Islet precursor cell (in vitro differentiated cells): ENCODE measurements at regions not wholly inside any gene's neighbourhood (a gene's known extent, or its start where the extent isn't known, plus 50 kb on each side); places are given as distances from the start of the nearest gene placed in this dataset.
A peak's percentile ranks its signal among the peaks of the same experiment; 100 is the strongest.

ENCODE experiments used
- DNase-seq: peaks from one replicate; pipeline ENCODE4 v3.0.0-alpha.2; 2018

GRCh38 chr14:55734731-55735130, 154.7 kb downstream of the KTN1 start:
- DNase-seq: no peak

GRCh38 chr14:55739967-55740648, 160.1 kb downstream of the KTN1 start:
- DNase-seq: no peak

GRCh38 chr14:55740649-55740989, 160.6 kb downstream of the KTN1 start:
- DNase-seq: no peak

GRCh38 chr14:55741240-55741639, 161.2 kb downstream of the KTN1 start:
- DNase-seq: no peak

GRCh38 chr14:55743551-55743950, 163.5 kb downstream of the KTN1 start:
- no peak for DNase-seq

- no peak for DNase-seq
Measured at GRCh38 chr14:55744321-55744720, 164.3 kb downstream of the KTN1 start.

GRCh38 chr14:55745906-55746305, 165.9 kb downstream of the KTN1 start:
- no peak for DNase-seq

GRCh38 chr14:55746558-55746957, 166.6 kb downstream of the KTN1 start:
- DNase-seq: peak; percentile 67

GRCh38 chr14:55747186-55747585, 167.2 kb downstream of the KTN1 start:
- no peak for DNase-seq

GRCh38 chr14:55749201-55749812, 169.3 kb downstream of the KTN1 start:
- peak; percentile 77 for DNase-seq

- no peak for DNase-seq
Measured at GRCh38 chr14:55749946-55750345, 169.9 kb downstream of the KTN1 start.

GRCh38 chr14:55752580-55753390, 172.8 kb downstream of the KTN1 start:
- no peak for DNase-seq

GRCh38 chr14:55754471-55754870, 174.5 kb downstream of the KTN1 start:
- DNase-seq: no peak

- no peak for DNase-seq
Measured at GRCh38 chr14:55754871-55755270, 174.9 kb downstream of the KTN1 start.

GRCh38 chr14:55756078-55756477, 176.1 kb downstream of the KTN1 start:
- no peak for DNase-seq

- DNase-seq: no peak
Measured at GRCh38 chr14:55756557-55756956, 176.6 kb downstream of the KTN1 start.

GRCh38 chr14:55758796-55759195, 178.8 kb downstream of the KTN1 start:
- DNase-seq: no peak

- DNase-seq: no peak
Measured at GRCh38 chr14:55760789-55761566, 181.0 kb downstream of the KTN1 start.

GRCh38 chr14:55761651-55762050, 181.6 kb downstream of the KTN1 start:
- no peak for DNase-seq

GRCh38 chr14:55762595-55763232, 182.7 kb downstream of the KTN1 start:
- DNase-seq: no peak

GRCh38 chr14:55764784-55765183, 184.8 kb downstream of the KTN1 start:
- no peak for DNase-seq

GRCh38 chr14:55766071-55766470, 186.1 kb downstream of the KTN1 start:
- DNase-seq: peak; percentile 29

GRCh38 chr14:55767286-55767685, 187.3 kb downstream of the KTN1 start:
- DNase-seq: no peak
